ENCODE measurements at regions not wholly inside any gene's neighbourhood (a gene's known extent, or its start where the extent isn't known, plus 50 kb on each side); places are given as distances from the start of the nearest gene placed in this dataset.

GRCh38 chr2:128380061-128380889 is 61.6 kb upstream of the HS6ST1 start:
- DNase-seq (ENCODE audit: low read depth, low spot score): no peak

- DNase-seq (ENCODE audit: low read depth, low spot score): no peak
Measured at GRCh38 chr2:128380961-128381938, 62.6 kb upstream of the HS6ST1 start.

- no peak for DNase-seq (ENCODE audit: low read depth, low spot score)
Measured at GRCh38 chr2:128384446-128384845, 65.8 kb upstream of the HS6ST1 start.

- no peak for DNase-seq (ENCODE audit: low read depth, low spot score)
Measured at GRCh38 chr2:128384956-128385355, 66.3 kb upstream of the HS6ST1 start.

GRCh38 chr2:128385365-128385764 is 66.7 kb upstream of the HS6ST1 start:
- no peak for DNase-seq (ENCODE audit: low read depth, low spot score)

GRCh38 chr2:128386066-128386465 is 67.4 kb upstream of the HS6ST1 start:
- no peak for DNase-seq (ENCODE audit: low read depth, low spot score)

- DNase-seq (ENCODE audit: low read depth, low spot score): no peak
Measured at GRCh38 chr2:128388499-128388941, 69.9 kb upstream of the HS6ST1 start.

- DNase-seq (ENCODE audit: low read depth, low spot score): no peak
Measured at GRCh38 chr2:128389388-128390086, 70.9 kb upstream of the HS6ST1 start.

GRCh38 chr2:128390256-128390990 is 71.8 kb upstream of the HS6ST1 start:
- no peak for DNase-seq (ENCODE audit: low read depth, low spot score)

- DNase-seq (ENCODE audit: low read depth, low spot score): no peak
Measured at GRCh38 chr2:128390991-128391630, 72.4 kb upstream of the HS6ST1 start.

GRCh38 chr2:128391679-128392078 is 73.0 kb upstream of the HS6ST1 start:
- no peak for DNase-seq (ENCODE audit: low read depth, low spot score)

- DNase-seq (ENCODE audit: low read depth, low spot score): no peak
Measured at GRCh38 chr2:128392207-128392606, 73.5 kb upstream of the HS6ST1 start.

GRCh38 chr2:128394007-128394730 is 75.5 kb upstream of the HS6ST1 start:
- DNase-seq (ENCODE audit: low read depth, low spot score): no peak

- no peak for DNase-seq (ENCODE audit: low read depth, low spot score)
Measured at GRCh38 chr2:128395196-128395595, 76.5 kb upstream of the HS6ST1 start.

- no peak for DNase-seq (ENCODE audit: low read depth, low spot score)
Measured at GRCh38 chr2:128395640-128396499, 77.2 kb upstream of the HS6ST1 start.

GRCh38 chr2:128396500-128396891 is 77.8 kb upstream of the HS6ST1 start:
- no peak for DNase-seq (ENCODE audit: low read depth, low spot score)

- no peak for DNase-seq (ENCODE audit: low read depth, low spot score)
Measured at GRCh38 chr2:128396946-128397345, 78.3 kb upstream of the HS6ST1 start.

- DNase-seq (ENCODE audit: low read depth, low spot score): no peak
Measured at GRCh38 chr2:128399256-128399655, 80.6 kb upstream of the HS6ST1 start.
